ENCODE measurements at regions not wholly inside any gene's neighbourhood (a gene's known extent, or its start where the extent isn't known, plus 50 kb on each side); places are given as distances from the start of the nearest gene placed in this dataset.

DNA sequence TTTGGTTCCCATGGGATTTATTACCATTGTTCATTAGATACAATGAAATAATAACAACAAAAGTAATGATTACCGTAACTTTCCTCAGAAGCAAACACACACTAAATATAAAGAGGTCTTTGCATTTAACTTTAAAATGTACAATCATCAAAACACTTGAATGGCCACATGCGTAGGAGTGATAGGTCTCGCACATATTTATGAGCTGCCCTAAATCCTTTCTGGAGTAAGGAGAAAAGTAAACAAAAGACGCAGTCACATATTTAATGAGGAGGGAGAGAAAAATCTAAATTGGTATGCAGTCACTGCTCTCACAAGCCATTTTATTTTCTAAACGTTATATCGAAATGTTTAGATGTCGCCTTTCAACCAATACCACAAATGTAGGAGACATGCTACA lies 129.4 kb upstream of the TCF21 start:
- DNase-seq, result no peak
- no peaks in the 10 kb centered on the region for H3K9me3 Mint-ChIP-seq (ENCODE audit: unreplicated experiment)
- TF ChIP-seq, protein P1, sequence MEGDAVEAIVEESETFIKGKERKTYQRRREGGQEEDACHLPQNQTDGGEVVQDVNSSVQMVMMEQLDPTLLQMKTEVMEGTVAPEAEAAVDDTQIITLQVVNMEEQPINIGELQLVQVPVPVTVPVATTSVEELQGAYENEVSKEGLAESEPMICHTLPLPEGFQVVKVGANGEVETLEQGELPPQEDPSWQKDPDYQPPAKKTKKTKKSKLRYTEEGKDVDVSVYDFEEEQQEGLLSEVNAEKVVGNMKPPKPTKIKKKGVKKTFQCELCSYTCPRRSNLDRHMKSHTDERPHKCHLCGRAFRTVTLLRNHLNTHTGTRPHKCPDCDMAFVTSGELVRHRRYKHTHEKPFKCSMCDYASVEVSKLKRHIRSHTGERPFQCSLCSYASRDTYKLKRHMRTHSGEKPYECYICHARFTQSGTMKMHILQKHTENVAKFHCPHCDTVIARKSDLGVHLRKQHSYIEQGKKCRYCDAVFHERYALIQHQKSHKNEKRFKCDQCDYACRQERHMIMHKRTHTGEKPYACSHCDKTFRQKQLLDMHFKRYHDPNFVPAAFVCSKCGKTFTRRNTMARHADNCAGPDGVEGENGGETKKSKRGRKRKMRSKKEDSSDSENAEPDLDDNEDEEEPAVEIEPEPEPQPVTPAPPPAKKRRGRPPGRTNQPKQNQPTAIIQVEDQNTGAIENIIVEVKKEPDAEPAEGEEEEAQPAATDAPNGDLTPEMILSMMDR (IDR thresholded peaks at IDR 0.05; ENCODE audit: insufficient read depth in 1 of 2, low read depth in 1 of 2, low read length in 1 of 2, severe bottlenecking in 1 of 2, unreplicated experiment in 1 of 2), result no peak
- H3K4me1 ChIP-seq, result no peaks in the 10 kb centered on the region
- CTCF ChIA-PET, result no interaction called here
- no peaks in the 10 kb centered on the region for H3K27me3 ChIP-seq (replicated peaks; ENCODE audit: control insufficient read depth, insufficient read depth, low read length)
- no peaks in the 10 kb centered on the region for H3K36me3 Mint-ChIP-seq (ENCODE audit: insufficient read depth, unreplicated experiment)
- no peak overlapping the region for H3K27ac Mint-ChIP-seq (ENCODE audit: unreplicated experiment)
- no peaks in the 10 kb centered on the region for H3K36me3 ChIP-seq (ENCODE audit: control insufficient read depth, insufficient read depth, low read length)
- intact Hi-C loops (cut with micrococcal nuclease; ENCODE audit: unreplicated experiment), result no loop called here
- no peaks in the 10 kb centered on the region for H3K4me1 Mint-ChIP-seq (ENCODE audit: low read depth, unreplicated experiment)
- H3K9me3 ChIP-seq, result no peaks in the 10 kb centered on the region
- H3K27me3 Mint-ChIP-seq (ENCODE audit: insufficient read depth, unreplicated experiment), result peaks cover 6% of the 10 kb centered on the region
- no TSS peak for BruUV-seq (replicated peaks)
- no peak overlapping the region for H3K4me3 Mint-ChIP-seq (ENCODE audit: unreplicated experiment)
- POLR2A ChIA-PET, result no interaction called here
- H3K4me3 ChIP-seq (ENCODE audit: low read depth, low read length), result no peak overlapping the region

DNA sequence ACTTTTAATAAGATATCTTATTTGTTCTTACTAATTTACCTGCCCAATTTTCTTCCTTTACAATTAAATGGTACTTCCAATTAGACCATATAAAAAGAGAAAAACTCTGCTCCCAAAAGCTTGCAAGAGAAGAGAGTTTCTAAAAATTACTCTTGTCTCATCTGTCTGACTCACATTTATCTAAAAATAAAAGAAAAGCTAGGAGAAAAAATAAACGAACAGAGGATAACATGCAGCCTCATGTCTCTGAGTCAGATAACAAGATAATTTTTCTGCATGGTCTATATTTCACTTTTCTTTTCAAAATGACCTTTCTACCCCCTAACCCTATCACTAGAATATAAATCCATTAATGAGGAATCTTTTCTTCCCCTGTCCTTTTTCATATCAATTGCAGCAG lies 127.2 kb upstream of the TCF21 start:
- Histone ChIP-seq H3K4me1 (no peaks in the 10 kb centered on the region), H3K9me3 (no peaks in the 10 kb centered on the region), H3K36me3 (ENCODE audit: control insufficient read depth, insufficient read depth, low read length) (no peaks in the 10 kb centered on the region), H3K4me3 (ENCODE audit: low read depth, low read length) (no peak overlapping the region), H3K27me3 (replicated peaks; ENCODE audit: control insufficient read depth, insufficient read depth, low read length) (no peaks in the 10 kb centered on the region)
- POLR2A ChIA-PET, result no interaction called here
- H3K4me1 Mint-ChIP-seq (ENCODE audit: low read depth, unreplicated experiment), result no peaks in the 10 kb centered on the region
- no peak overlapping the region for H3K27ac Mint-ChIP-seq (ENCODE audit: unreplicated experiment)
- intact Hi-C loops (cut with micrococcal nuclease; ENCODE audit: unreplicated experiment), result no loop called here
- DNase-seq, result no peak
- H3K27me3 Mint-ChIP-seq (ENCODE audit: insufficient read depth, unreplicated experiment), result peaks cover 3% of the 10 kb centered on the region
- TF ChIP-seq, protein P1 (IDR thresholded peaks at IDR 0.05; ENCODE audit: insufficient read depth in 1 of 2, low read depth in 1 of 2, low read length in 1 of 2, severe bottlenecking in 1 of 2, unreplicated experiment in 1 of 2), result no peak
- BruUV-seq (replicated peaks), result no TSS peak
- H3K4me3 Mint-ChIP-seq (ENCODE audit: unreplicated experiment), result no peak overlapping the region
- CTCF ChIA-PET, result no interaction called here
- H3K36me3 Mint-ChIP-seq (ENCODE audit: insufficient read depth, unreplicated experiment), result no peaks in the 10 kb centered on the region
- H3K9me3 Mint-ChIP-seq (ENCODE audit: unreplicated experiment), result no peaks in the 10 kb centered on the region

DNA sequence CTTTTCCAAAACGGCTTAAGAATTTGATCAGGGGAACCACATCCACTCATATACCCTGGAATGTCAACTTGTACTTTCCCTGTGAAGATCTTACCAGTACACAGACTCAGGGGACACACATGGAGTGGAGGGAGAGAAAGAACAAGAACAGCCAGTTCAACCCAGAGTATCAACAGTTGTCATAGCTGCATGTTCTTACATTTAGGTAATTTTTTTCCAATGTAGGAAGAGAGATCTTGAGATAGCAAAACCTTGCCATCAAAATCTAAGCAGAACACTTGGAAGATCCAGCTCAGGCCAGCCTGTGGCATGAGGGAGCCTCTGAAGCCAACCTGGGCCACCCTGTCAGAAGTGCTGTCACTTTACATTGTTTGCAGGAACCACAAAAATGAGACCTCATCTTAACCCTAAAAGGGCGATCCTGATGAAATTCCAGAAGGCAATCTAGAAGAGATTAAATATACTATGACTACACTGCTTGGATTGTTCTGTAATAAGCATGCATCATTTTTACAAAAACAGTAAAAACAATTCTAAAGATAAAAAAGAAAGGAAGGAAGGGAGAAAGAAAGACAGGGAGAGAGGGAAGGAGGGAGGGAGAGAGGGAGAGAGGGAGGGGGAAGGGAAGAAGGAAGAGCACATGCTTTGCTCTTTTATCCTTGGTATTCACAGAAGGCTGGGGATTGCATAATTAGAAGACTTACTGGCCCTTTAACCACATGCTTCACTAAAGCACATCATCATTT lies 124.7 kb upstream of the TCF21 start:
- no peak overlapping the region for H3K27ac Mint-ChIP-seq (ENCODE audit: unreplicated experiment)

More for the DNA sequence above, 124.7 kb upstream of the TCF21 start:
- H3K9me3 ChIP-seq, result no peaks in the 10 kb centered on the region
- DNase-seq, result no peak
- CTCF ChIA-PET, result no interaction called here
- Mint-ChIP-seq H3K4me1 (ENCODE audit: low read depth, unreplicated experiment) (no peaks in the 10 kb centered on the region), H3K36me3 (ENCODE audit: insufficient read depth, unreplicated experiment) (no peaks in the 10 kb centered on the region), H3K4me3 (ENCODE audit: unreplicated experiment) (no peak overlapping the region), H3K9me3 (ENCODE audit: unreplicated experiment) (no peaks in the 10 kb centered on the region), H3K27me3 (ENCODE audit: insufficient read depth, unreplicated experiment) (no peaks in the 10 kb centered on the region)
- H3K4me3 ChIP-seq (ENCODE audit: low read depth, low read length), result no peak overlapping the region
- intact Hi-C loops (cut with micrococcal nuclease; ENCODE audit: unreplicated experiment), result no loop called here
- POLR2A ChIA-PET, result no interaction called here
- H3K27me3 ChIP-seq (replicated peaks; ENCODE audit: control insufficient read depth, insufficient read depth, low read length), result no peaks in the 10 kb centered on the region
- H3K4me1 ChIP-seq, result no peaks in the 10 kb centered on the region
- no peaks in the 10 kb centered on the region for H3K36me3 ChIP-seq (ENCODE audit: control insufficient read depth, insufficient read depth, low read length)
- BruUV-seq (replicated peaks), result no TSS peak
- TF ChIP-seq, protein P1 (IDR thresholded peaks at IDR 0.05; ENCODE audit: insufficient read depth in 1 of 2, low read depth in 1 of 2, low read length in 1 of 2, severe bottlenecking in 1 of 2, unreplicated experiment in 1 of 2), result no peak

Measured in Caco-2 (cell line).